ENCODE measurements at regions not wholly inside any gene's neighbourhood (a gene's known extent, or its start where the extent isn't known, plus 50 kb on each side); places are given as distances from the start of the nearest gene placed in this dataset.
A peak's percentile ranks its signal among the peaks of the same experiment; 100 is the strongest.

DNA sequence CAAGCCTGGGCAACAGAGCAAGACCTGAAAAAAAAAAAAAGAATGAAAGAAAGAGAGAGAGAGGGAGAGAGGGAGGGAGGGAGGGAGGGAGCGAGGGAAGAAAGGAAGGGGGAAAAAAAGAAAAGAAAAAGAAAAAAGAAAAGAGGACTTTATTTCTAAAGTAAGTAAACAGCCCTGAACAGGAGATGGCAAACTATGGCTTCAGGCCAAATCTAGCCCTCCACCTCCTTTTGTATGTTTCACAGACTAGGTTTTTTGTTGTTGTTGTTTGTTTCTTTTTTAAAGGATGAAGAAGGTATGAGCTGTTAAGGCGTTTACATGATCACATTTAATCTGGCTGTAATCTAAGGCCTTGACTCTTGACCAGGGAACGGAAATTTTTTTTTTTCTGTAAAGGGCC lies 711.1 kb upstream of the NRSN1 start:
- no peak for DNase-seq
- no peak overlapping the region for H3K4me3 ChIP-seq
- no peaks in the 10 kb centered on the region; the same call in 1 of the 2 replicates for H3K4me1 ChIP-seq
- no peaks in the 10 kb centered on the region for H3K9me3 ChIP-seq (replicated peaks)
- no peaks in the 10 kb centered on the region for H3K36me3 ChIP-seq
- no peak overlapping the region for H3K27ac ChIP-seq
- no peaks in the 10 kb centered on the region for H3K27me3 ChIP-seq

DNA sequence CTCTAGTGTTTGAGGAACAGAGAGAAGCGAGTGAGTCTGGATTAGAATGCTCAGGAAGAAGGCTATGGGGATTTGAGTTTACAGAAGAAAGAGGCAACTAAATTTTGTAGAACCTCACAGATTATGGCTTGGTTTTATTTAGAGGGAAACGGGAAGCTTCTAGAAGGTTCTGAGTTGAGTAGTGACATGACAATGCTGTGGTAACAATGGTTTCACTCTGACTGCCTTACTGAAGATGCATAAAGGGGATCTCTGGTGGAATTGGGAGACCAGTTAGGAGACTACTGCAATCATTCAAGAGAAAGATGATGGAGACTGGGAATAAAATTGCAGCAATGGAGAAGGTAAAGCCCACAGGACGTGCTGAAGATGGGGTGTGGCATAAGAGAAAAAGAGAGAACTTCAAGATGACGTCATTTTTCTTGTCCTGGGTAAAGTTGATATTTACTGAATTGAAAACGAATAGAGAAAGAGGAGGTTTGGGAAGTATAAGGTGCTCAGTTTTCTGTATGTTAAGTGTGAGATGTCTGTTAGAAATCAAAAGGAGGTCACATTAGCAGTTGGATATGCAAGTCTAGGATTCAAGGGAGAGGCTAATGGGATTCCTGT lies 710.1 kb upstream of the NRSN1 start:
- Histone ChIP-seq H3K9me3 (replicated peaks) (no peaks in the 10 kb centered on the region), H3K4me3 (no peak overlapping the region), H3K27ac (no peak overlapping the region), H3K36me3 (no peaks in the 10 kb centered on the region), H3K4me1 (no peaks in the 10 kb centered on the region; the same call in 1 of the 2 replicates), H3K27me3 (no peaks in the 10 kb centered on the region)
- no peak for DNase-seq

DNA sequence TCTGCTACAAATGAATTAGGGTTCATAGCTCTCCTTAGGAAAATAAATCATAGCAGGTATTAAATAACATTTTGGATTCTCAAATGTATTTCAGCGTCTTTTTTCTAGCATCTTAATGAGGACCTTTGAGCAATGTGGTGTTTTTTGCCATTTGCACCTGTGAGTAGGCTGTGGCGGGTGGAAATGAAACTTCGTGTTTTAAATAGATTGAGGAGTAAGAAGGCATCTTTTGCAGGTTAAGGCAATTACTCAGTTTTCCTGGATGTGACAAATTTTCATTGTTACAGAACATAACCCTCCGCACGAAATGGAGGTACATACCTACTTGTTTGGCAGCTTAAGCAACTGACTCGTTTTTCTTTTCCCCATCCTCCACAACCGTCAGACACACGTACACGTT lies 708.9 kb upstream of the NRSN1 start:
- Histone ChIP-seq H3K4me3 (no peak overlapping the region), H3K36me3 (no peaks in the 10 kb centered on the region), H3K4me1 (no peaks in the 10 kb centered on the region; the same call in 1 of the 2 replicates), H3K27ac (no peak overlapping the region), H3K9me3 (replicated peaks) (no peaks in the 10 kb centered on the region), H3K27me3 (no peaks in the 10 kb centered on the region)
- no peak for DNase-seq

DNA sequence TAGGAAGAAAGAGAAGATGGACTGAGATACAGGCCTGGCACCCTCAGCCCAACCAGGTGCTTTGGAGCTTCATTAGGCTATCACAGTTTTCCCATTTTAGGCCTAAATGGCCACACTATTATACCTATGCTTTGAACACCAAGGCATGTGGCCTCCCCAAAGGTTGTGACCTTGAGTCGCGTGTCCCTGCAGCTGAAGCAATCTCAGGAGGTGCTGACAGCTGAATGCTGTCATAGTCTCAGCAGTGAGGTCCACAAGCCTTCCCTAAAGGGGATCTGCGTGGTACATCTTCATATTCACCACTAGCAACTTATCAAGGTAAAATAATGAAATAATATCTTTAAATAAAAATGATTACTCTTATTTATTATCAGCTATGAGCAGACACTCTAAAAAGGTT lies 707.9 kb upstream of the NRSN1 start:
- H3K9me3 ChIP-seq (replicated peaks): no peaks in the 10 kb centered on the region
- no peak overlapping the region for H3K27ac ChIP-seq
- no peaks in the 10 kb centered on the region for H3K27me3 ChIP-seq
- no peaks in the 10 kb centered on the region for H3K36me3 ChIP-seq
- H3K4me3 ChIP-seq: no peak overlapping the region
- H3K4me1 ChIP-seq: no peaks in the 10 kb centered on the region; the same call in 1 of the 2 replicates
- DNase-seq: no peak

DNA sequence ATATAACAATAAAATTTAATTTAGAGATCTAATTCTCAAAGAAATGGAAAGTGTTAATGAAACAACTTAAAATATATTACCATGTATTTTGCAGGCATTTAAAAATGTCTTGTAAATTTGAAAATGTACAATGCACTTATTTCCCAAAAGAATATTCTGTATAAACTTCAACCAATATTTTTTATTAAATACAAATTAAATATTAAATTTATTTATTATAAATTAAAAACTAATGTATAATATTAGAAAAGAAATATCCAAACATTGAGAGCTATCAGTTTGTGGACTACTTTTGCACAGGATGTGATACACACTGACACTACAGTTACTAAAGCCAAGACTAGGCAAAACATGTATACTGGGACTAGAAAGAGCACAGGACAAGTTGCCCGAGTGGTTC lies 707.0 kb upstream of the NRSN1 start:
- H3K27ac ChIP-seq: no peak overlapping the region
- H3K4me3 ChIP-seq: no peak overlapping the region
- H3K27me3 ChIP-seq: no peaks in the 10 kb centered on the region
- DNase-seq: no peak
- H3K36me3 ChIP-seq: no peaks in the 10 kb centered on the region
- no peaks in the 10 kb centered on the region for H3K4me1 ChIP-seq
- H3K9me3 ChIP-seq (replicated peaks): no peaks in the 10 kb centered on the region

DNA sequence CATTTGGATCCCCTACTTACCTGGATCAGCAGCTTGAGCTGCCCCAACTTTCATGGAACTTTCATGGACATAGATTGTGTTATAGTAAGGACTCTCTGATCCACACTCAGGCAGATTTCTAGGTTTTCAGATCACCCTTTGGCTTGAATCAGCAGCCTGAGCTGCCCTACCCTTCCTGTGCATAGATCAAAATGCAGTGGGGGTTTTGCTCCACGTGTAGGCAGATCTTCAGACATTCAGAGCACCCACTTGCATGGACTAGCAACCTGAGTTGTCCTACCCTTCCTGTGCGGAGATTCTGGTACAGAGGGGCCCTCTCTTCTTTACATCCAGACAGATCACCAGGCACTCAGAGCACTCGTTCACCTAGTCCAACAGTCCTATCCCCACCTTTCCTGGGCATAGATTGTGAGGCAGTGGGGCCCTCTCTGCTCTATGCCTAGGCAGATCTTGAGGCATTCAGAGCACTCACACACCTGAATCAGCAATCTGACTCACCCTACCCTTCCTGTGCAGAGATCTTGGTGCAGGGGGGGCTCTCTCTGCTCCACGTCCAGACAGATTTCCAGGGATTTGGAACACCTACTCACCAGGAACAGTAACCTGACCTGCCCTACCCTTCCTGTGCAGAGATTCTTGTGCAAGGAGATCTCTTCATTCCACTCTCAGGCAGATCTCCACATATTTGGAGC lies 705.2 kb upstream of the NRSN1 start:
- no peak for DNase-seq
- H3K4me1 ChIP-seq: no peaks in the 10 kb centered on the region
- H3K36me3 ChIP-seq: no peaks in the 10 kb centered on the region

DNA sequence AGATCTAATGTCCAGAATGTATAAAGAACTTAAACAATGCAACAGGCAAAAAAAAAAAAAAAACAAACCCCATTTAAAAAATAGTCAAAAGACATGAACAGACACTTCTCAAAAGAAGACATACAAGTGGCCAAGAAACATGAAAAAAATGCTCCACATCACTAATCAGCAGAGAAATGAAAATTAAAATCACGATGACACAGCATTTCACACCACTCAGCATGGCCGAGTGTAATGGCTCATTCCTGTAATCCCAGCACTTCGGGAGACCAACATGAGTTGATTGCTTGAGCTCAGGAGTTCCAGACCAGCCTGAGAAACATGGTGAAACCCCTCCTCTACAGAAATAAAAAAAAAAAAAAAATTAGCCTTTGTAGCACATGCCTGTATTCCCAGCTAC lies 701.4 kb upstream of the NRSN1 start:
- Histone ChIP-seq H3K4me1 (no peaks in the 10 kb centered on the region), H3K27me3 (no peaks in the 10 kb centered on the region), H3K27ac (no peak overlapping the region), H3K9me3 (replicated peaks) (no peaks in the 10 kb centered on the region), H3K4me3 (no peak overlapping the region), H3K36me3 (no peaks in the 10 kb centered on the region)
- no peak for DNase-seq

More for the DNA sequence above, 705.2 kb upstream of the NRSN1 start:
- Histone ChIP-seq H3K27me3 (no peaks in the 10 kb centered on the region), H3K9me3 (replicated peaks) (no peaks in the 10 kb centered on the region), H3K27ac (no peak overlapping the region), H3K4me3 (no peak overlapping the region)

DNA sequence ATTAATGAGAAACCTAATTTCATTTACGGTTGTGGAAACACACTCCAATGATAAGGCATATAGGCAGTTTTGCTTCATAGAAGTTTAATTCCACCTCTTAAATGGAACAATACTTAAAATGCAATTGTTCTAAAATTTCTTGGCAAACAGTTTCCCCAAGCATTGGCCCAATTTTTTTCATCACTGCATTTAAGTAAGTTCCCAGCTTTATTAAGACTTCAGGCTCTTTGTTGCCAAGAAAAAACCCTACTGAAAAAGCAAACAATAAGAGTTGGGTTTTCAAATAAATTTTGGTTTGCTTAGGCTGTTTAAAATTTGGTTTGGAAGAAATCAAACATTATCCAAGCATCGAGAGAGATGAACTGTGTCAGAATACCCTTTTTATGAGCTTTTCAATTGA lies 690.9 kb upstream of the NRSN1 start:
- H3K9me3 ChIP-seq (replicated peaks): no peaks in the 10 kb centered on the region
- no peak overlapping the region for H3K27ac ChIP-seq
- no peaks in the 10 kb centered on the region for H3K27me3 ChIP-seq
- H3K4me3 ChIP-seq: no peak overlapping the region
- no peak for DNase-seq
- H3K4me1 ChIP-seq: no peaks in the 10 kb centered on the region
- no peaks in the 10 kb centered on the region for H3K36me3 ChIP-seq

DNA sequence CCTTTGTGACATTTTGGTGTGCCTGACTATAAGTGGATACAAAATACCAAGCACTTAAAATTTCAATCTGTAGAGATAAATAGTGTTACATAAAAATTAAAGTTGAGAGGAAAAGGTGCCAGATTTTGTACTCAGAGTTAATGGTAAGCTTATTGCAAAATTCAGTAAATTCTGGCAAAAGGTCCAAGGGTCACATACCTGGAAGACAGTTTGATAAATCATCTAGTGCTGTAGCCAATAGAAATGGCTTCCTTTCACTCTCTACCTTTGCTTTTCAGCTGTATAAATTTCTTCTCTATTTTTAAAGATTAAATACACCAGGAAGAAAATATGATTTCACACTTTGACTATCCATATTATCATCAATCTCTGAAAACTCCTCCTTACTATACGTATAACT lies 690.2 kb upstream of the NRSN1 start:
- no peaks in the 10 kb centered on the region for H3K36me3 ChIP-seq
- H3K4me1 ChIP-seq: no peaks in the 10 kb centered on the region
- H3K9me3 ChIP-seq (replicated peaks): no peaks in the 10 kb centered on the region
- no peak overlapping the region for H3K4me3 ChIP-seq
- DNase-seq: no peak
- H3K27me3 ChIP-seq: no peaks in the 10 kb centered on the region
- no peak overlapping the region for H3K27ac ChIP-seq

DNA sequence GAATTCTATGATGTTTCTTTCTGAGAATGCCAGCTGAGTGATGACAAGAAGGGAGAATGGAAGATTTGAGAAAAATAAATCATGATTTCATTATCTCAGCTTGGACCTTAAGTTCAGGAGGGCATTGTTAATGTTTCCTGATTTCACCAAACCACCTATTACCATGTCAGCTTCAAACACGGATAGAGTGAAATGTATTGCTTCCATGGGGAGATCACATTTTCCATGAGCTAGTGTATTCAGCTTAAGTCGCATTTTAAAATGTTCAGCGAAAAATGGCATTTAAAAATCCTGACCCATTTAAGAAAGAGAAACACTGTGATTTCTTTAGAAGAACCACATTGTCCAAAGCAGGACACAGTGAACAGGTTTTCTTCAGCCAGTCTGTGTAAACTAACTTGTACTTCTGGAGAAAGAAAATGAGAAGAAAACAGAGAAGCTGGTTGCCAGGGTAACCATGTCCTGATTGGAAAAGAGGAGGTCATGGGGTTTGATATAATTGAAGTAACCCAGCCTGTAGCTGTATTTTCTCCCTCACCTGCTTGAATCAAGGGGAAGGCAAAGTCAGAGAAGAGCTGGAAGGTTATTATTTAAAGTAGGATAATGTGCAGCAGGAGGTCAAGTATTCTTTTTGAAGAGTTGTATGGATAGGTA lies 684.1 kb upstream of the NRSN1 start:
- no peaks in the 10 kb centered on the region for H3K9me3 ChIP-seq (replicated peaks)
- H3K27ac ChIP-seq: no peak overlapping the region
- H3K36me3 ChIP-seq: no peaks in the 10 kb centered on the region
- H3K27me3 ChIP-seq: no peaks in the 10 kb centered on the region
- no peak for DNase-seq
- no peak overlapping the region for H3K4me3 ChIP-seq
- H3K4me1 ChIP-seq: no peaks in the 10 kb centered on the region

DNA sequence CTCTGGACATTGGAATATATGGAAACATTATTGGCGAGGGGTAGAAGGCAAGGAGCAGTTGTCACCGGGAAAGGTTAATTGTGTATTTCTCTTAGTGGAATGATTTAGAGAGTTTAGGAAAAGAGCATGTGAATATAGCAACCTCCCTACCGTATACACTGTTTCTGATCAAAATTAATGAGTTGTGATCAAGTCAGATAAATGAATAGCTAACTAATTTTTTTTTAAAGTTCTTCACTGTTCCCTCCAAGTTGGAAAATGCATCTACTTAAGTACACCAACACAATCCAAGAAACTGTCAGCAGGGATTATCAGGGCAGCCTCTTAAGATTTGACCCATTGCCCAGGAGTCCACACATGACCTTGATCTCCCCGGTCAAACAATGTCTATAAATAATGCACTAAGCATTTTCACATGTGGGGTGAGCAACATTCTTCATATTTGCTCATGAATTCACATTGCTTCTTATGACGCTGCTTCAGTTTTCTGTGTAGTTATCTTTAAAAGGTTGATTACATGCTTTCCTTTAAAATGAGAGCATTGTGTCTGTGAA lies 680.8 kb upstream of the NRSN1 start:
- Histone ChIP-seq H3K36me3 (no peaks in the 10 kb centered on the region), H3K27me3 (no peaks in the 10 kb centered on the region), H3K27ac (no peak overlapping the region), H3K4me1 (no peaks in the 10 kb centered on the region), H3K9me3 (replicated peaks) (no peaks in the 10 kb centered on the region), H3K4me3 (no peak overlapping the region)
- DNase-seq: no peak

DNA sequence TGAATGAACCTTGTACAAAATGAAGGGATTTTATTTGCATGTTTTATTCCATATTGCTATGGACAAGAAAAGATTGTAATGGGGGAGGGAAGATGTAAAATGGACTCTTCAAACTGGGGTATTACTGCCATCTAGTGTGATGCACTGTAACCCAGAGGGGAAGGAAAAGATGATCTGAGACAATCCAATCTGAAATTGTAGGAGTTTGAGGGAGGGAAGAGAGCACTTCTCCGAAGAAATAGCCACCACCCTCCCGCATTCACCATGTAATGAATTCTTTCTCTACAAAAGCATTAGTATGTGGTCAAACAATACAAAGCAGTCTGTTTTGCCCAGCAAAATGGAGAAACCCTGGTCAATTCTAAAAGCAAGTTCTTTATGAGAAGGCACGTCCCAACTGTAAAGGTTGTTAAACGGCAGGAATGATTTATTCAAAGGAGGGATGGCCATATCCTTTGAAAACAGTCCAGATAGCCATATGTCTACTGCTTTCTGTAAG lies 679.5 kb upstream of the NRSN1 start:
- H3K36me3 ChIP-seq: no peaks in the 10 kb centered on the region
- H3K4me1 ChIP-seq: no peaks in the 10 kb centered on the region
- no peak overlapping the region for H3K4me3 ChIP-seq
- no peaks in the 10 kb centered on the region for H3K9me3 ChIP-seq (replicated peaks)
- peak in 1 of 2 experiments; percentile 56 for DNase-seq
- H3K27ac ChIP-seq: no peak overlapping the region
- no peaks in the 10 kb centered on the region for H3K27me3 ChIP-seq

DNA sequence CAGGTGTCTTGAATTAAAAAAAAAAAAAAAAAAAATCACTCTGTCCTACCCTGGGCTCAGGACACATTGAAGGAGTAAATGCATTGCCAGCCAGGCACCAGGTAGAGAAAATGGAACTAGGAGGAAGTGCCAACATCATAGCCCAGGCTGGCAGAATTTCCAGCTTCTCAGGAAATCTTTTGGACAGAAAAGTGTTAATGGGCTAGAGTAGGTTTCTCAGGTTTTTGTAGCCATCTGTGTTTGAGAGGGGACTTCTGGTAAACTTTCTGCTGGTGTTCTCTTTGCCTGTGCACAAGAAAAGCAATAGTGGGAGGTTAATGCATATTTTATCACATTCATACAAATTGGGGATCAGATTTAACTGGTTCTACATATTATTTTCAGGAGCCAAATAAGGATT lies 678.3 kb upstream of the NRSN1 start:
- Histone ChIP-seq H3K27me3 (no peaks in the 10 kb centered on the region), H3K36me3 (no peaks in the 10 kb centered on the region), H3K4me3 (no peak overlapping the region), H3K27ac (no peak overlapping the region), H3K9me3 (replicated peaks) (no peaks in the 10 kb centered on the region), H3K4me1 (no peaks in the 10 kb centered on the region)
- DNase-seq: no peak

DNA sequence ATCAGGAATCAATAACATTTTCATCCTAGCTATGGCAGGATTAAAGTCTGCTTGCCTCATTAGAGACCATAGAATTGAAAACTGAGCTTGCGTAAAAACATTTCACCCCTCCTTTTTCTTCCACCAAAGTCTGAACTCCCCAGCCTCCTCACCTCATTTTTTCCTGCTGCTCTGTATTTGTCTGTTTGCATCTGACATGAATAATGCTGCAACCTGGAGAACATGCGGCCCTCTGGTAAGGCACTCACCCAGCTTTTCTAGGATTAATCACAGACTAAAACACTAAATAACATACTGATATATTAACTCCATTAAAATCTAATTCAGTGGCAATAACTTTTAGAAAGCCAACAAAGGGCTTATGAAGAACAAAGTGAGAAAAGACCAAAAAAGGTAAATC lies 677.7 kb upstream of the NRSN1 start:
- no peak overlapping the region for H3K4me3 ChIP-seq
- DNase-seq: no peak
- H3K36me3 ChIP-seq: no peaks in the 10 kb centered on the region
- H3K27ac ChIP-seq: no peak overlapping the region
- H3K9me3 ChIP-seq (replicated peaks): no peaks in the 10 kb centered on the region
- no peaks in the 10 kb centered on the region for H3K4me1 ChIP-seq
- H3K27me3 ChIP-seq: no peaks in the 10 kb centered on the region
